Lower lobe of right lung (tissue), 2 donors: ENCODE measurements at regions not wholly inside any gene's neighbourhood (a gene's known extent, or its start where the extent isn't known, plus 50 kb on each side); places are given as distances from the start of the nearest gene placed in this dataset.
"Not testable (repeated sequence)": the region's sequence is repeated elsewhere in the genome, so short reads cannot be mapped to it uniquely, and the experiment has no call there.

Source experiments
- ATAC-seq, 2 donors: fragments of 200-7000 bp; cut with Tn5 transposase; one replicate each; pipeline ENCODE4 v1.9.1; 2020 to 2022; ENCODE audit warnings: mild to moderate bottlenecking in 2 of 2, moderate library complexity in 2 of 2
- DNase-seq: peaks from one replicate; pipeline ENCODE4 v3.0.0-alpha.2; 2020
- H3K27ac ChIP-seq: fragments of 200-600 bp; one replicate; pipeline ENCODE4 v1.8.0; 2022
- H3K27me3 ChIP-seq: fragments of 200-600 bp; one replicate; pipeline ENCODE4 v1.8.0; 2022; ENCODE audit warnings: low read depth
- H3K36me3 ChIP-seq: fragments of 200-600 bp; one replicate; pipeline ENCODE4 v1.8.0; 2022; ENCODE audit warnings: mild to moderate bottlenecking
- H3K4me1 ChIP-seq: fragments of 200-600 bp; one replicate; pipeline ENCODE4 v1.8.0; 2022
- H3K4me3 ChIP-seq: fragments of 200-600 bp; one replicate; pipeline ENCODE4 v1.8.0; 2022; ENCODE audit warnings: mild to moderate bottlenecking
- H3K9me3 ChIP-seq: fragments of 200-600 bp; one replicate; pipeline ENCODE4 v1.8.0; 2022
- intact Hi-C: fragments of 100-400 bp; cut with DNase I; formaldehyde crosslinking; loops from one replicate; pipeline ENCODE4 v1.11.0; 2022
- donor health status: DM: no; HTN: yes; CAD: no; lungs with severe emphysema.

- H3K4me1 ChIP-seq, H3K36me3 ChIP-seq, H3K27me3 ChIP-seq, intact Hi-C loops, H3K9me3 ChIP-seq, H3K4me3 ChIP-seq, ATAC-seq, H3K27ac ChIP-seq, DNase-seq: not testable (repeated sequence)
These were observed 103.0 kb upstream of the FAM25C start for GRCh38 chr10:48102410-48103146.

- H3K9me3 ChIP-seq, H3K36me3 ChIP-seq, H3K4me3 ChIP-seq, H3K27me3 ChIP-seq, DNase-seq, ATAC-seq, H3K4me1 ChIP-seq, H3K27ac ChIP-seq, intact Hi-C loops: not testable (repeated sequence)
These were observed 99.3 kb upstream of the FAM25C start for GRCh38 chr10:48098854-48099253.

- intact Hi-C loops, H3K4me3 ChIP-seq, DNase-seq, H3K27me3 ChIP-seq, H3K27ac ChIP-seq, H3K4me1 ChIP-seq, ATAC-seq, H3K36me3 ChIP-seq, H3K9me3 ChIP-seq: not testable (repeated sequence)
These were observed 91.1 kb upstream of the FAM25C start for GRCh38 chr10:48090706-48091105.

GRCh38 chr10:48088087-48088486 lies 88.5 kb upstream of the FAM25C start:
- H3K36me3 ChIP-seq, intact Hi-C loops, H3K9me3 ChIP-seq, H3K4me1 ChIP-seq, ATAC-seq, DNase-seq, H3K27ac ChIP-seq, H3K4me3 ChIP-seq, H3K27me3 ChIP-seq: not testable (repeated sequence)

GRCh38 chr10:48084446-48084845 lies 84.9 kb upstream of the FAM25C start:
- H3K9me3 ChIP-seq, H3K27ac ChIP-seq, intact Hi-C loops, H3K4me3 ChIP-seq, H3K27me3 ChIP-seq, H3K4me1 ChIP-seq, ATAC-seq, H3K36me3 ChIP-seq, DNase-seq: not testable (repeated sequence)

GRCh38 chr10:48071228-48071627 lies 71.6 kb upstream of the FAM25C start:
- H3K27me3 ChIP-seq, H3K36me3 ChIP-seq, H3K4me1 ChIP-seq, H3K27ac ChIP-seq, ATAC-seq, H3K9me3 ChIP-seq, intact Hi-C loops, DNase-seq, H3K4me3 ChIP-seq: not testable (repeated sequence)

- H3K36me3 ChIP-seq, H3K27me3 ChIP-seq, H3K4me3 ChIP-seq, H3K4me1 ChIP-seq, DNase-seq, H3K27ac ChIP-seq, intact Hi-C loops, H3K9me3 ChIP-seq: not testable (repeated sequence)
- ATAC-seq, result peak; percentile 96 to 98
These were observed 64.5 kb upstream of the FAM25C start for GRCh38 chr10:48063944-48064625.

- H3K9me3 ChIP-seq, DNase-seq, H3K27ac ChIP-seq, H3K4me1 ChIP-seq, H3K36me3 ChIP-seq, H3K27me3 ChIP-seq, H3K4me3 ChIP-seq, intact Hi-C loops, ATAC-seq: not testable (repeated sequence)
These were observed 55.8 kb upstream of the FAM25C start for GRCh38 chr10:48055395-48055794.
